HEK293 (cell line): ENCODE measurements at regions not wholly inside any gene's neighbourhood (a gene's known extent, or its start where the extent isn't known, plus 50 kb on each side); places are given as distances from the start of the nearest gene placed in this dataset.
A peak's percentile ranks its signal among the peaks of the same experiment; 100 is the strongest.

Source experiments
- BCL6B ChIP-seq: fragments of 450-650 bp; formaldehyde crosslinking; IDR thresholded peaks from 2 replicates; pipeline ENCODE4 v1.5.1; 2017; ENCODE audit warnings: missing biosample characterization, missing genetic modification characterization
- HOXC10 ChIP-seq: sonication (generic); formaldehyde crosslinking; IDR thresholded peaks from 2 replicates; pipeline ENCODE4 v1.8.1; 2023; ENCODE audit warnings: mild to moderate bottlenecking, missing genetic modification reagents
- KLF10 ChIP-seq: fragments of 450-650 bp; IDR thresholded peaks from 2 replicates; pipeline ENCODE4 v1.5.1; 2018; ENCODE audit warnings: missing biosample characterization, mild to moderate bottlenecking, missing genetic modification characterization
- OVOL3 ChIP-seq: fragments of 450-650 bp; formaldehyde crosslinking; IDR thresholded peaks from 2 replicates; pipeline ENCODE4 v1.5.1; 2016; ENCODE audit warnings: missing biosample characterization, missing genetic modification characterization
- PRDM4 ChIP-seq: fragments of 450-650 bp; formaldehyde crosslinking; IDR thresholded peaks from 2 replicates; pipeline ENCODE4 v1.5.1; 2017; ENCODE audit warnings: missing biosample characterization, missing genetic modification characterization
- RBAK ChIP-seq: fragments of 450-650 bp; formaldehyde crosslinking; IDR thresholded peaks from 2 replicates; pipeline ENCODE4 v1.5.1; 2016; ENCODE audit warnings: missing biosample characterization, missing genetic modification characterization
- SP3 ChIP-seq: fragments of 450-650 bp; formaldehyde crosslinking; IDR thresholded peaks from 2 replicates; pipeline ENCODE4 v1.5.1; 2016; ENCODE audit warnings: missing biosample characterization, missing genetic modification characterization
- ZBTB11 ChIP-seq: fragments of 450-650 bp; formaldehyde crosslinking; conservative IDR thresholded peaks from 2 replicates; pipeline ENCODE4 v1.5.1; 2016; ENCODE audit warnings: low read depth, missing biosample characterization, missing genetic modification characterization
- ZBTB17 ChIP-seq: fragments of 450-650 bp; formaldehyde crosslinking; IDR thresholded peaks from 2 replicates; pipeline ENCODE4 v1.5.1; 2016; ENCODE audit warnings: missing biosample characterization, missing genetic modification characterization
- ZBTB20 ChIP-seq: fragments of 450-650 bp; formaldehyde crosslinking; IDR thresholded peaks from 2 replicates; pipeline ENCODE4 v1.5.1; 2016; ENCODE audit warnings: missing biosample characterization, missing genetic modification characterization
- ZBTB48 ChIP-seq: fragments of 450-650 bp; formaldehyde crosslinking; IDR thresholded peaks from 2 replicates; pipeline ENCODE4 v1.5.1; 2016; ENCODE audit warnings: missing biosample characterization, missing genetic modification characterization
- ZFP69B ChIP-seq: fragments of 450-650 bp; formaldehyde crosslinking; IDR thresholded peaks from 2 replicates; pipeline ENCODE4 v1.5.1; 2016; ENCODE audit warnings: missing biosample characterization, missing genetic modification characterization
- ZNF138 ChIP-seq: fragments of 450-650 bp; formaldehyde crosslinking; IDR thresholded peaks from 2 replicates; pipeline ENCODE4 v1.5.1; 2016; ENCODE audit warnings: missing biosample characterization, missing genetic modification characterization, borderline replicate concordance
- ZNF169 ChIP-seq: fragments of 450-650 bp; formaldehyde crosslinking; IDR thresholded peaks from 2 replicates; pipeline ENCODE4 v1.5.1; 2016; ENCODE audit warnings: missing biosample characterization, missing genetic modification characterization
- ZNF184 ChIP-seq: fragments of 450-650 bp; IDR thresholded peaks from 2 replicates; pipeline ENCODE4 v1.5.1; 2018; ENCODE audit warnings: missing biosample characterization, mild to moderate bottlenecking, missing genetic modification characterization
- ZNF23 ChIP-seq: fragments of 450-650 bp; formaldehyde crosslinking; IDR thresholded peaks from 2 replicates; pipeline ENCODE4 v1.5.1; 2016; ENCODE audit warnings: missing biosample characterization, missing genetic modification characterization, borderline replicate concordance
- ZNF350 ChIP-seq: fragments of 450-650 bp; formaldehyde crosslinking; IDR thresholded peaks from 2 replicates; pipeline ENCODE4 v1.5.0; 2017; ENCODE audit warnings: missing biosample characterization, mild to moderate bottlenecking, missing genetic modification characterization
- ZNF394 ChIP-seq: fragments of 450-650 bp; formaldehyde crosslinking; IDR thresholded peaks from 2 replicates; pipeline ENCODE4 v1.5.1; 2016; ENCODE audit warnings: missing biosample characterization, missing genetic modification characterization, mild to moderate bottlenecking, moderate library complexity, borderline replicate concordance
- ZNF510 ChIP-seq: fragments of 450-650 bp; formaldehyde crosslinking; IDR thresholded peaks from 2 replicates; pipeline ENCODE4 v1.5.1; 2018; ENCODE audit warnings: mild to moderate bottlenecking, missing genetic modification characterization, missing biosample characterization; ENCODE audit not compliant: insufficient replicate concordance
- ZNF521 ChIP-seq: fragments of 450-650 bp; formaldehyde crosslinking; IDR thresholded peaks from 2 replicates; pipeline ENCODE4 v1.5.1; 2017; ENCODE audit warnings: missing biosample characterization, mild to moderate bottlenecking, missing genetic modification characterization
- ZNF548 ChIP-seq: fragments of 450-650 bp; formaldehyde crosslinking; IDR thresholded peaks from 2 replicates; pipeline ENCODE4 v1.5.1; 2016; ENCODE audit warnings: missing biosample characterization, missing genetic modification characterization
- ZNF623 ChIP-seq: fragments of 450-650 bp; formaldehyde crosslinking; IDR thresholded peaks from 2 replicates; pipeline ENCODE4 v1.5.1; 2016; ENCODE audit warnings: missing biosample characterization, missing genetic modification characterization
- ZNF658 ChIP-seq: fragments of 450-650 bp; formaldehyde crosslinking; IDR thresholded peaks from 2 replicates; pipeline ENCODE4; 2016; ENCODE audit warnings: missing biosample characterization, missing genetic modification characterization
- ZNF664 ChIP-seq: fragments of 450-650 bp; formaldehyde crosslinking; IDR thresholded peaks from 2 replicates; pipeline ENCODE4 v1.5.1; 2016; ENCODE audit warnings: missing biosample characterization, missing genetic modification characterization
- ZNF670 ChIP-seq: fragments of 450-650 bp; formaldehyde crosslinking; IDR thresholded peaks from 2 replicates; pipeline ENCODE4 v1.5.1; 2016; ENCODE audit warnings: missing biosample characterization, missing genetic modification characterization, low read depth
- ZNF707 ChIP-seq: fragments of 450-650 bp; formaldehyde crosslinking; IDR thresholded peaks from 2 replicates; pipeline ENCODE4 v1.5.1; 2016; ENCODE audit warnings: missing biosample characterization, missing genetic modification characterization
- ZNF791 ChIP-seq: fragments of 450-650 bp; formaldehyde crosslinking; IDR thresholded peaks from 2 replicates; pipeline ENCODE4 v1.5.1; 2016; ENCODE audit warnings: missing biosample characterization, missing genetic modification characterization
- ZSCAN30 ChIP-seq: fragments of 450-650 bp; IDR thresholded peaks from 2 replicates; pipeline ENCODE4 v1.5.1; 2018; ENCODE audit warnings: missing biosample characterization, mild to moderate bottlenecking, missing genetic modification characterization, moderate library complexity
- TF ChIP-seq, protein P1 (sequence below): fragments of 450-650 bp; IDR thresholded peaks from 2 replicates; pipeline ENCODE4 v1.5.1; 2018; ENCODE audit warnings: missing biosample characterization, mild to moderate bottlenecking, missing genetic modification characterization
- TF ChIP-seq, protein P2 (sequence below): fragments of 450-650 bp; formaldehyde crosslinking; IDR thresholded peaks from 2 replicates; pipeline ENCODE4 v1.5.1; 2017; ENCODE audit warnings: missing biosample characterization, missing genetic modification characterization

GRCh38 chr13:87123987-87124784, 547.0 kb upstream of the SLITRK5 start (continued):
- no peak for TF ChIP-seq ZNF658 (tag by site-specific recombination)
- TF ChIP-seq PRDM4 (tag by site-specific recombination) = peak; percentile 92
- no peak for TF ChIP-seq OVOL3
- peak; percentile 72 for TF ChIP-seq ZBTB17 (tag by site-specific recombination)
- TF ChIP-seq ZNF510 (tag by site-specific recombination) = peak; percentile 9
- TF ChIP-seq HOXC10 = no peak
- TF ChIP-seq ZNF664 (tag by site-specific recombination) = no peak
- no peak for TF ChIP-seq ZBTB48 (tag by site-specific recombination)
- TF ChIP-seq ZNF623 = no peak
- TF ChIP-seq ZNF23 (tag by site-specific recombination) = no peak
- peak; percentile 87; the same call in 1 of the 2 replicates for TF ChIP-seq ZNF394 (tag by site-specific recombination)
- TF ChIP-seq ZNF707 = no peak
- TF ChIP-seq, protein P1, sequence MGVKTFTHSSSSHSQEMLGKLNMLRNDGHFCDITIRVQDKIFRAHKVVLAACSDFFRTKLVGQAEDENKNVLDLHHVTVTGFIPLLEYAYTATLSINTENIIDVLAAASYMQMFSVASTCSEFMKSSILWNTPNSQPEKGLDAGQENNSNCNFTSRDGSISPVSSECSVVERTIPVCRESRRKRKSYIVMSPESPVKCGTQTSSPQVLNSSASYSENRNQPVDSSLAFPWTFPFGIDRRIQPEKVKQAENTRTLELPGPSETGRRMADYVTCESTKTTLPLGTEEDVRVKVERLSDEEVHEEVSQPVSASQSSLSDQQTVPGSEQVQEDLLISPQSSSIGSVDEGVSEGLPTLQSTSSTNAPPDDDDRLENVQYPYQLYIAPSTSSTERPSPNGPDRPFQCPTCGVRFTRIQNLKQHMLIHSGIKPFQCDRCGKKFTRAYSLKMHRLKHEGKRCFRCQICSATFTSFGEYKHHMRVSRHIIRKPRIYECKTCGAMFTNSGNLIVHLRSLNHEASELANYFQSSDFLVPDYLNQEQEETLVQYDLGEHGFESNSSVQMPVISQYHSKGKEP = peak; percentile 81
- no peak for TF ChIP-seq ZNF791 (tag by site-specific recombination)
- TF ChIP-seq ZNF548 = no peak
- peak; percentile 81 for TF ChIP-seq ZFP69B
- TF ChIP-seq BCL6B (tag by site-specific recombination) = no peak
- no peak for TF ChIP-seq ZBTB11 (tag by site-specific recombination)
- TF ChIP-seq ZSCAN30 = peak; percentile 91
- TF ChIP-seq ZNF350 (tag by site-specific recombination) = no peak
- TF ChIP-seq ZNF184 = peak; percentile 77; the same call in 1 of the 2 replicates
- no peak for TF ChIP-seq ZNF138
- TF ChIP-seq KLF10 (tag by site-specific recombination) = peak; percentile 92
- TF ChIP-seq ZNF169 (tag by site-specific recombination) = no peak
- TF ChIP-seq ZBTB20 (tag by site-specific recombination) = no peak; the same call in 1 of the 2 replicates
- 0 out of 2 replicates have a peak, but pooled peaks have one; percentile 23 for TF ChIP-seq SP3 (tag by site-specific recombination)
- no peak for TF ChIP-seq ZNF521 (tag by site-specific recombination)
- TF ChIP-seq, protein P2, sequence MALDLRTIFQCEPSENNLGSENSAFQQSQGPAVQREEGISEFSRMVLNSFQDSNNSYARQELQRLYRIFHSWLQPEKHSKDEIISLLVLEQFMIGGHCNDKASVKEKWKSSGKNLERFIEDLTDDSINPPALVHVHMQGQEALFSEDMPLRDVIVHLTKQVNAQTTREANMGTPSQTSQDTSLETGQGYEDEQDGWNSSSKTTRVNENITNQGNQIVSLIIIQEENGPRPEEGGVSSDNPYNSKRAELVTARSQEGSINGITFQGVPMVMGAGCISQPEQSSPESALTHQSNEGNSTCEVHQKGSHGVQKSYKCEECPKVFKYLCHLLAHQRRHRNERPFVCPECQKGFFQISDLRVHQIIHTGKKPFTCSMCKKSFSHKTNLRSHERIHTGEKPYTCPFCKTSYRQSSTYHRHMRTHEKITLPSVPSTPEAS (tag by site-specific recombination) = peak; percentile 68
- no peak for TF ChIP-seq ZNF670 (tag by site-specific recombination)
- no peak for TF ChIP-seq RBAK
